ENCODE measurements at regions not wholly inside any gene's neighbourhood (a gene's known extent, or its start where the extent isn't known, plus 50 kb on each side); places are given as distances from the start of the nearest gene placed in this dataset.
"Not testable (repeated sequence)": the region's sequence is repeated elsewhere in the genome, so short reads cannot be mapped to it uniquely, and the experiment has no call there.

GRCh38 chr5:87150630-87151029, 117.1 kb upstream of the RASA1 start:
- no peak for DNase-seq

- no peak for DNase-seq
Observed at GRCh38 chr5:87151547-87151946, 116.1 kb upstream of the RASA1 start.

- no peak for DNase-seq
Observed at GRCh38 chr5:87152886-87153285, 114.8 kb upstream of the RASA1 start.

- DNase-seq: no peak
Observed at GRCh38 chr5:87154191-87154590, 113.5 kb upstream of the RASA1 start.

- DNase-seq: no peak
Observed at GRCh38 chr5:87155106-87155505, 112.6 kb upstream of the RASA1 start.

GRCh38 chr5:87156631-87157030, 111.1 kb upstream of the RASA1 start:
- no peak for DNase-seq

- no peak for DNase-seq
Observed at GRCh38 chr5:87164409-87164808, 103.3 kb upstream of the RASA1 start.

GRCh38 chr5:87169300-87169991, 98.2 kb upstream of the RASA1 start:
- no peak for DNase-seq

GRCh38 chr5:87170799-87171198, 96.9 kb upstream of the RASA1 start:
- no peak for DNase-seq

- DNase-seq: no peak
Observed at GRCh38 chr5:87182649-87183048, 85.0 kb upstream of the RASA1 start.

- no peak for DNase-seq
Observed at GRCh38 chr5:87183896-87184295, 83.8 kb upstream of the RASA1 start.

- no peak for DNase-seq
Observed at GRCh38 chr5:87184605-87185004, 83.1 kb upstream of the RASA1 start.

GRCh38 chr5:87185838-87186237, 81.8 kb upstream of the RASA1 start:
- no peak for DNase-seq

- no peak for DNase-seq
Observed at GRCh38 chr5:87188391-87188790, 79.3 kb upstream of the RASA1 start.

GRCh38 chr5:87190041-87190440, 77.6 kb upstream of the RASA1 start:
- DNase-seq: no peak

GRCh38 chr5:87190687-87191086, 77.0 kb upstream of the RASA1 start:
- DNase-seq: no peak

- no peak for DNase-seq
Observed at GRCh38 chr5:87191645-87192044, 76.0 kb upstream of the RASA1 start.

- no peak for DNase-seq
Observed at GRCh38 chr5:87195104-87195591, 72.5 kb upstream of the RASA1 start.

GRCh38 chr5:87195616-87196015, 72.1 kb upstream of the RASA1 start:
- DNase-seq: no peak

- no peak for DNase-seq
Observed at GRCh38 chr5:87198010-87198409, 69.7 kb upstream of the RASA1 start.

GRCh38 chr5:87199246-87199645, 68.4 kb upstream of the RASA1 start:
- not testable (repeated sequence) for DNase-seq

GRCh38 chr5:87199704-87200103, 68.0 kb upstream of the RASA1 start:
- not testable (repeated sequence) for DNase-seq

- DNase-seq: no peak
Observed at GRCh38 chr5:87210076-87210475, 57.6 kb upstream of the RASA1 start.

- DNase-seq: no peak
Observed at GRCh38 chr5:87210743-87211142, 56.9 kb upstream of the RASA1 start.

GRCh38 chr5:87211676-87212075, 56.0 kb upstream of the RASA1 start:
- no peak for DNase-seq
